HG03280 (cell line): ENCODE measurements at regions not wholly inside any gene's neighbourhood (a gene's known extent, or its start where the extent isn't known, plus 50 kb on each side); places are given as distances from the start of the nearest gene placed in this dataset.
"Not testable (repeated sequence)": the region's sequence is repeated elsewhere in the genome, so short reads cannot be mapped to it uniquely, and the experiment has no call there.

ENCODE experiments used
- ATAC-seq: cut with Tn5 transposase; IDR thresholded peaks from one replicate; pipeline ENCODE4 v1.9.1; 2021; ENCODE audit warnings: mild to moderate bottlenecking, moderate library complexity; ENCODE audit not compliant: unreplicated experiment

GRCh38 chr4:131724847-131725246 lies 1424.2 kb upstream of the PCDH10 start:
- ATAC-seq = not testable (repeated sequence)

- ATAC-seq = not testable (repeated sequence)
These were observed 1423.6 kb upstream of the PCDH10 start for GRCh38 chr4:131725521-131725920.

GRCh38 chr4:131726940-131727339 lies 1422.2 kb upstream of the PCDH10 start:
- not testable (repeated sequence) for ATAC-seq

GRCh38 chr4:131727418-131727817 lies 1421.7 kb upstream of the PCDH10 start:
- ATAC-seq = not testable (repeated sequence)

- not testable (repeated sequence) for ATAC-seq
These were observed 1419.9 kb upstream of the PCDH10 start for GRCh38 chr4:131729205-131729604.

- not testable (repeated sequence) for ATAC-seq
These were observed 1419.2 kb upstream of the PCDH10 start for GRCh38 chr4:131729716-131730398.

GRCh38 chr4:131730574-131730973 lies 1418.5 kb upstream of the PCDH10 start:
- ATAC-seq = not testable (repeated sequence)

- not testable (repeated sequence) for ATAC-seq
These were observed 1417.0 kb upstream of the PCDH10 start for GRCh38 chr4:131732034-131732630.

GRCh38 chr4:131734321-131734720 lies 1414.8 kb upstream of the PCDH10 start:
- not testable (repeated sequence) for ATAC-seq

- not testable (repeated sequence) for ATAC-seq
These were observed 1414.2 kb upstream of the PCDH10 start for GRCh38 chr4:131734851-131735385.

GRCh38 chr4:131738991-131739390 lies 1410.1 kb upstream of the PCDH10 start:
- ATAC-seq = not testable (repeated sequence)

- ATAC-seq = not testable (repeated sequence)
These were observed 1407.3 kb upstream of the PCDH10 start for GRCh38 chr4:131741836-131742235.

- not testable (repeated sequence) for ATAC-seq
These were observed 1406.4 kb upstream of the PCDH10 start for GRCh38 chr4:131742536-131743205.

- not testable (repeated sequence) for ATAC-seq
These were observed 1405.7 kb upstream of the PCDH10 start for GRCh38 chr4:131743348-131743747.

GRCh38 chr4:131747203-131747602 lies 1401.9 kb upstream of the PCDH10 start:
- not testable (repeated sequence) for ATAC-seq

GRCh38 chr4:131749224-131749623 lies 1399.9 kb upstream of the PCDH10 start:
- not testable (repeated sequence) for ATAC-seq

- ATAC-seq = not testable (repeated sequence)
These were observed 1399.1 kb upstream of the PCDH10 start for GRCh38 chr4:131750006-131750405.

GRCh38 chr4:131750469-131750868 lies 1398.6 kb upstream of the PCDH10 start:
- not testable (repeated sequence) for ATAC-seq

- not testable (repeated sequence) for ATAC-seq
These were observed 1386.9 kb upstream of the PCDH10 start for GRCh38 chr4:131762234-131762633.

GRCh38 chr4:131764730-131765129 lies 1384.4 kb upstream of the PCDH10 start:
- ATAC-seq = no peak

GRCh38 chr4:131774382-131774781 lies 1374.7 kb upstream of the PCDH10 start:
- ATAC-seq = not testable (repeated sequence)
